ENCODE measurements at regions not wholly inside any gene's neighbourhood (a gene's known extent, or its start where the extent isn't known, plus 50 kb on each side); places are given as distances from the start of the nearest gene placed in this dataset.
A peak's percentile ranks its signal among the peaks of the same experiment; 100 is the strongest.

DNA sequence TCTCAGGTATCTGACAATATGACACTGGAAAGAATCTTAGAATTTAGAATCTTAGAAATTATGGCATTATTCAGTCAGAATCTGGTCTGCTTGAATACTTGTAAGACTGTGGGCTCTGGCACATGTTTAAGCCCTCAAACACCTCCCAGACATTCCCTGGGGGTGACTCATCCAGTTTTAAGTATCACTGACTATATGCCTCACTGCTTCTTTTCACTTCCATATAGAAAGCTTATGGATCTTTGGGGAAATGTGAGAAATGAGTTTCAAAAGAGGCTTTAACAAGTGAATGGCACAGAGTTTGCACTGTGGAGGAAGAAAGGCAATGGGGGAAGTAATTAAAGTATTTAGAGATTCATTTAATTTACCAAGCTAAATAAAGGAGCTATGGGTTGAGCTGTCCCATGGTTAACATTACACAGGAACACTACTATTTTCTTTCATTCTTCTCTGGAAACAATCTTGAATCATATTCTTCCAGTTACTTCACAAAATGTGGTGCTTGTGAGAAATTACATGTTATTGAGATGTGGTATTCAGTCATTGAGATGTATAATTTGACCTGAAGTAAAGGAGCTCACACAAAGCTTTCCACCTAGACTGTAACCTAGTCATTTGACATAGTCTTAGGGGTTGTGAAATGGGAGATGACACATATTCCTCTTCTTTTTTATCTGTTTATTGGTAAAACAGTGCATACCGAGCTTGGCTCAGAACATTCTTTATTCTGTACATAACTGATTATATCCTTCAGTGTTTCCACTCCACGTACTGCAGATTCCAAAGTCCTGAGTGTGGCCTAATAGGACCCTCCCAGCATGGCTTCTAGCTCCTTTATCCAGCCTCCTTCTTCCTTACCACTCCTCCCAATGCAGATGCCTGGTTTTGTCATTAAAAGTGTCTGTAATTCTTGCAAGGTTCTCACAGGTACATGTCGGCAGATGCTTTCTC, 544.6 kb upstream of the NECTIN3 start:
- TF ChIP-seq, protein P1, sequence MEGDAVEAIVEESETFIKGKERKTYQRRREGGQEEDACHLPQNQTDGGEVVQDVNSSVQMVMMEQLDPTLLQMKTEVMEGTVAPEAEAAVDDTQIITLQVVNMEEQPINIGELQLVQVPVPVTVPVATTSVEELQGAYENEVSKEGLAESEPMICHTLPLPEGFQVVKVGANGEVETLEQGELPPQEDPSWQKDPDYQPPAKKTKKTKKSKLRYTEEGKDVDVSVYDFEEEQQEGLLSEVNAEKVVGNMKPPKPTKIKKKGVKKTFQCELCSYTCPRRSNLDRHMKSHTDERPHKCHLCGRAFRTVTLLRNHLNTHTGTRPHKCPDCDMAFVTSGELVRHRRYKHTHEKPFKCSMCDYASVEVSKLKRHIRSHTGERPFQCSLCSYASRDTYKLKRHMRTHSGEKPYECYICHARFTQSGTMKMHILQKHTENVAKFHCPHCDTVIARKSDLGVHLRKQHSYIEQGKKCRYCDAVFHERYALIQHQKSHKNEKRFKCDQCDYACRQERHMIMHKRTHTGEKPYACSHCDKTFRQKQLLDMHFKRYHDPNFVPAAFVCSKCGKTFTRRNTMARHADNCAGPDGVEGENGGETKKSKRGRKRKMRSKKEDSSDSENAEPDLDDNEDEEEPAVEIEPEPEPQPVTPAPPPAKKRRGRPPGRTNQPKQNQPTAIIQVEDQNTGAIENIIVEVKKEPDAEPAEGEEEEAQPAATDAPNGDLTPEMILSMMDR (IDR thresholded peaks at IDR 0.05; ENCODE audit: low read depth, low read length, missing control alignments) = no peak
- DNase-seq (ENCODE audit: low read depth) = peak; percentile 93
- in situ Hi-C loops (cut with HindIII; ENCODE audit: low sequenced_read_pairs) = no loop called here
- H3K4me3 ChIP-seq (ENCODE audit: low read depth, low read length) = no peak overlapping the region

DNA sequence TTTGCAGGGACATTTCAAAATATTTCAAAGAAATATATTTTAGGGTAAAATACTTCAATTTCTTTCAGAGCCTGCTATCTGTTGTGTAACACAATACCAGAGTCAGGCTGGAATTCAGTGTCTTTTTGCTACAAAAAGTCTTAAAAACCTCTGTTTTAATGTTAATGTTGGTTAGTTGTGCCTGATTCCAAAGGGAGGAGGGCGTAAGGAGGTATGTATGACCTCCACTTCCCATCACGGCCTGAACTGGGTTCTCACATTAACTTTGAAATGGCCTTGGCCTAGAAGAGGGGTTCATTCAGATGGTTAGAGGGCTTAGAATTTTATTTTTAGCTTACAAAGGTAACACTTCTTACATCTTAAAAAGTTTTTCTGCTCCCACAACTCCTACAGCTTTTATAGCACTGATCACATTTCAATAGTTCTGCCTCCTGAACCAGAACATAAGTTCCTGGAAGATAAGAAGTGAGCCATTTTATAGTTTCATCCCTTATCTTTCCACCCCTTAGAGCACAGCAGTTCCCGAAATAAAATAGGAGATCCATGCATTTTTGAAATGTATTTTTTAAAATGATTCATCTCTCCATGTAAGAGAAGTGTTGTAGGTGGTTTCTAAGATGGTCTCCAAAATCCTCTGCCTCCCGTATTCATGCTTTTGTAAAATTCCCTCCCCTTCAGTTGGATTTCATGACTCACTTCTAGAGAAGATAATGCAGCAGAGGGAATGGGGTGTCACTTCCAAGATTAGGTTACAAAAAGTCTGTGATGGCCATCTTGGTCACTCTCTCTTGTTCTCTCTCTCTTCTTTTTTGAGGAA, 543.1 kb upstream of the NECTIN3 start:
- in situ Hi-C loops (cut with HindIII; ENCODE audit: low sequenced_read_pairs) = no loop called here
- no peak overlapping the region for H3K4me3 ChIP-seq (ENCODE audit: low read depth, low read length)
- DNase-seq (ENCODE audit: low read depth) = no peak
- TF ChIP-seq, protein P1 (IDR thresholded peaks at IDR 0.05; ENCODE audit: low read depth, low read length, missing control alignments) = no peak

DNA sequence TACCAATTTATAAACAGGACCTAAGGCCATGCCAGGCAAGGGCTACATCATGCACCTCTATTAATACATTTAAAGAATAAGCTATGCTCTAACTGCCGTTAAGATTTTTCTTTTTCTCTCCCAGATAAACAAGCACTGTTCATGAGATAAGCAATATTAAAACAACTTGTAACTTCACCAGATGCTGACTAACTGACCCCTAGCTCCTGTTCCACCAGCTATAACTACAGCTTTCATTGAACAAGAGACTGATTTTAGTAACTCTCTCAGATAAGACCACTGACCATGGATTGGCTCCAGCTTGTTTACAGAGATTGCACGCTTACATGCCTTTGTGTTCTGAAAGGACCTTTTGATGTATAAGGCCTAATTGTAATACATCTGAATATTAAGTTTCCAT, 540.7 kb upstream of the NECTIN3 start:
- DNase-seq (ENCODE audit: low read depth) = no peak
- TF ChIP-seq, protein P1 (IDR thresholded peaks at IDR 0.05; ENCODE audit: low read depth, low read length, missing control alignments) = no peak
- in situ Hi-C loops (cut with HindIII; ENCODE audit: low sequenced_read_pairs) = no loop called here
- no peak overlapping the region for H3K4me3 ChIP-seq (ENCODE audit: low read depth, low read length)

DNA sequence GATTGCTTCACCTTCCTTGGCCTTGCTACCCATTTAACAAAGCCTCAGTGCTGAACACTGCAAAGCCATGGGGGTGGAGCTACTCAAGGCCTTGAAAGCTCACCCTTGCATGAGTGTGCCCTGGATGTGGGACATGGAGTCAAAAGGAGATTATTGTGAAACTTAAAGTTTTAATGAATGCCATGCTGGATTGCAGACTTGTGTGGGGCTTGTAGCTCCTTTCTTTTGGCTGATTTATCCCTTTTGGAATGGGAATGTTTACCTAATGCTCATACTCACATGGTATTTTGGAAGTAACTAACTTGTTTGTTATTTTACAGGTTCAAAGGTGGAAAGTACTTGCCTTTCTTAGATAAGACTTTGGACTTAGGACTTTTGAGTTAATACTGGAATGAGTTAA, 538.5 kb upstream of the NECTIN3 start:
- in situ Hi-C loops (cut with HindIII; ENCODE audit: low sequenced_read_pairs) = no loop called here
- no peak for DNase-seq (ENCODE audit: low read depth)
- TF ChIP-seq, protein P1 (IDR thresholded peaks at IDR 0.05; ENCODE audit: low read depth, low read length, missing control alignments) = no peak
- H3K4me3 ChIP-seq (ENCODE audit: low read depth, low read length) = no peak overlapping the region

DNA sequence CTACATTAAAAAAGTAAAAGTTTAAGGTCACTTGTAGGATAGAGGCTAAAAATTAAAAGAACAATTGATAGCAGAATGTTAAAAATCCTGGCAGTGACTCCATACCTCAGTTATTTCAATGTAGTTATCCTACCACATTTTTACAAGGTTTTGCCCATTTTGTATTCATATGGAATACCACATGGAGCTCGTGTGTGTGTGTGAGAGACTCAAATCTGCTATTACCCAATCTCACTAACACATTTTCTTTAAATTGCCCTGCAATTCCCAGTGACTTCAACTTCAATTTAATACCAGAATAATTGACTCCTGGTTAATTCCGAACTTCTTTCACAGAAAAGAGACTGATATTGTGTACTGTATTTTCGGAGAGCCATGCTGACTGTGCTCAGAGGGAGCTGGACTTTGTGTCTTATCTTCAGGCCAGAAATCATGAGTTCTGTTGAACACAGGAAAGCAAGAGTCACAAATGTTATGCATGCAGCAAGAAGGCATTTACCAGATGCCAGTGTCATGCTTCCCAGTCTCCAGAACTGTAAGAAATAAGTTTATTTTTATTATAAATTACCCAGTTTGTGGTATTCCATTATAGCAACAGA, 529.0 kb upstream of the NECTIN3 start:
- no peak overlapping the region for H3K4me3 ChIP-seq (ENCODE audit: low read depth, low read length)
- TF ChIP-seq, protein P1 (IDR thresholded peaks at IDR 0.05; ENCODE audit: low read depth, low read length, missing control alignments) = no peak
- DNase-seq (ENCODE audit: low read depth) = no peak
- in situ Hi-C loops (cut with HindIII; ENCODE audit: low sequenced_read_pairs) = no loop called here

DNA sequence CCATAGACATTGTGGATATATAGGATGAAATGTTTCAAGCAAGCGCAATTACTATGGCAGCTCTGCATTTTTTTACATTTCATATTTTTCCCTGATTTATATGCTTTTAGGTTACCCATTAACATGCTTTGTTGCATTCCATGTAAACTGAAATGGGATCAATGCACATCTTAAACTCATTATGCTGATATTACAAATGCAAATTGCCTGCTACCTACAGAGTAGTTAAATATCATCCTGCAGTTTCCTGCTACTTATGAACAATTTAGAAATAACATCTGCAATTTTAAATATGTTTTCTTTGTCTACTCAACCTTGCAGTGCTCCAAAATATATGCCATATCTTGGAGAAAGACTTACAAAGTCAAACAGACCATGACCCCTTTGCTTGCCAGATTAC, 526.9 kb upstream of the NECTIN3 start:
- no peak for DNase-seq (ENCODE audit: low read depth)
- TF ChIP-seq, protein P1 (IDR thresholded peaks at IDR 0.05; ENCODE audit: low read depth, low read length, missing control alignments) = no peak
- in situ Hi-C loops (cut with HindIII; ENCODE audit: low sequenced_read_pairs) = no loop called here
- H3K4me3 ChIP-seq (ENCODE audit: low read depth, low read length) = no peak overlapping the region

Measured in astrocyte of the cerebellum (primary cell).